ENCODE measurements at regions not wholly inside any gene's neighbourhood (a gene's known extent, or its start where the extent isn't known, plus 50 kb on each side); places are given as distances from the start of the nearest gene placed in this dataset.

DNA sequence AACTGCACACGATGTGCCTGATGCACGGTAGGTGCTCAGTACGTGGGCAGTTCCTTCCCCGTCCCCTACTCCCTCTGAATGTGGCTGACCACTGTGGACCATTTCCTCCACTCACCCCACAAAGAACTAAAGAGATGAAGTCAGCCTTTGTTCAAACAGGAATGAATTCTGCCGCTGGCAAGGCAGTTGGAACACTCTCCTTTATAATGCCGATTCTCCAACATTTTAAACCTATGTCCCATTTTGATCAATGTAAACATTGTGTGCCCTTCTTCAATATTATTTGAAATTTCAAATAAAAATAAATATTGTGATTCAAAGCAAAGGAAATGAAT lies 57.5 kb upstream of the MEF2A start:
- POLR2A ChIA-PET, result no interaction called here
- Histone ChIP-seq H3K36me3 (ENCODE audit: control insufficient read depth, insufficient read depth, low read length) (no peaks in the 10 kb centered on the region), H3K4me1 (ENCODE audit: control insufficient read depth, insufficient read depth, low read length) (no peaks in the 10 kb centered on the region), H3K27ac (ENCODE audit: low read length) (no peak overlapping the region), H3K4me3 (ENCODE audit: low read depth in 2 of 2, low read length in 2 of 2) (peak overlapping the region in 1 of 2 experiments; percentile 25; a peak in 2 of 4 replicates), H3K27me3 (ENCODE audit: control insufficient read depth, insufficient read depth, low read length) (no peaks in the 10 kb centered on the region), H3K9me3 (ENCODE audit: control insufficient read depth, insufficient read depth, low read depth, low read length) (peaks cover 3% of the 10 kb centered on the region; the same call in 1 of the 2 replicates)
- intact Hi-C loops (cut with micrococcal nuclease; ENCODE audit: unreplicated experiment) (no loop called here), in situ Hi-C loops (cut with HindIII; ENCODE audit: low pct_unique_long_range_greater_than_20kb, low sequenced_read_pairs) (no loop called here)
- DNase-seq (ENCODE audit: low read depth, low spot score) (no peak), ATAC-seq (no peak)
- CTCF ChIA-PET, result no interaction called here
- TF ChIP-seq CTCF (IDR thresholded peaks at IDR 0.05) (no peak), REST (IDR thresholded peaks at IDR 0.05; ENCODE audit: insufficient read depth in 1 of 2, low read depth in 2 of 2, low read length in 1 of 2) (no peak), TCF7L2 (IDR thresholded peaks at IDR 0.05; ENCODE audit: low read depth, low read length) (no peak), SIN3A (IDR thresholded peaks at IDR 0.05; ENCODE audit: borderline replicate concordance, insufficient read depth, low read depth, low read length) (no peak), POLR2AphosphoS5 (IDR thresholded peaks at IDR 0.05; ENCODE audit: low read depth, low read length) (no peak)
- BruUV-seq (replicated peaks), result no TSS peak

- DNase-seq (ENCODE audit: low read depth, low spot score), result no peak
- intact Hi-C loops (cut with micrococcal nuclease; ENCODE audit: unreplicated experiment), result no loop called here
- H3K4me3 ChIP-seq (ENCODE audit: low read depth in 2 of 2, low read length in 2 of 2), result no peak overlapping the region
- in situ Hi-C loops (cut with HindIII; ENCODE audit: low pct_unique_long_range_greater_than_20kb, low sequenced_read_pairs), result no loop called here
- H3K36me3 ChIP-seq (ENCODE audit: control insufficient read depth, insufficient read depth, low read length), result no peaks in the 10 kb centered on the region
- H3K9me3 ChIP-seq (ENCODE audit: control insufficient read depth, insufficient read depth, low read depth, low read length), result peaks cover 4% of the 10 kb centered on the region; the same call in 1 of the 2 replicates
- no peaks in the 10 kb centered on the region for H3K27me3 ChIP-seq (ENCODE audit: control insufficient read depth, insufficient read depth, low read length)
- CTCF ChIA-PET, result no interaction called here
- no peak for ATAC-seq
- no TSS peak for BruUV-seq (replicated peaks)
- H3K27ac ChIP-seq (ENCODE audit: low read length), result no peak overlapping the region
- TF ChIP-seq SIN3A (IDR thresholded peaks at IDR 0.05; ENCODE audit: borderline replicate concordance, insufficient read depth, low read depth, low read length) (no peak), CTCF (IDR thresholded peaks at IDR 0.05) (no peak), TCF7L2 (IDR thresholded peaks at IDR 0.05; ENCODE audit: low read depth, low read length) (no peak), REST (IDR thresholded peaks at IDR 0.05; ENCODE audit: insufficient read depth in 1 of 2, low read depth in 2 of 2, low read length in 1 of 2) (no peak), POLR2AphosphoS5 (IDR thresholded peaks at IDR 0.05; ENCODE audit: low read depth, low read length) (no peak)
- POLR2A ChIA-PET, result no interaction called here
- no peaks in the 10 kb centered on the region for H3K4me1 ChIP-seq (ENCODE audit: control insufficient read depth, insufficient read depth, low read length)
Measured at GRCh38 chr15:99508852-99509251, 56.9 kb upstream of the MEF2A start.
